ENCODE measurements at regions not wholly inside any gene's neighbourhood (a gene's known extent, or its start where the extent isn't known, plus 50 kb on each side); places are given as distances from the start of the nearest gene placed in this dataset.

GRCh38 chr12:123057513-123058265 is 77.2 kb downstream of the ARL6IP4 start:
- TF ChIP-seq CTCF (optimal IDR thresholded peaks at IDR 0.05 in 1 of 3, IDR thresholded peaks at IDR 0.05 in 1 of 3, conservative IDR thresholded peaks at IDR 0.05 in 1 of 3; ENCODE audit: extremely low read depth in 1 of 3, insufficient read depth in 2 of 3, low read length in 3 of 3), result no peak
- TF ChIP-seq EZH2 (IDR thresholded peaks at IDR 0.05; ENCODE audit: low read length), result no peak
